GM18870 (cell line): ENCODE measurements at regions not wholly inside any gene's neighbourhood (a gene's known extent, or its start where the extent isn't known, plus 50 kb on each side); places are given as distances from the start of the nearest gene placed in this dataset.

Experiments
- ATAC-seq: cut with Tn5 transposase; IDR thresholded peaks from one replicate; pipeline ENCODE4 v1.9.1; 2021; ENCODE audit warnings: moderate library complexity; ENCODE audit not compliant: unreplicated experiment

DNA sequence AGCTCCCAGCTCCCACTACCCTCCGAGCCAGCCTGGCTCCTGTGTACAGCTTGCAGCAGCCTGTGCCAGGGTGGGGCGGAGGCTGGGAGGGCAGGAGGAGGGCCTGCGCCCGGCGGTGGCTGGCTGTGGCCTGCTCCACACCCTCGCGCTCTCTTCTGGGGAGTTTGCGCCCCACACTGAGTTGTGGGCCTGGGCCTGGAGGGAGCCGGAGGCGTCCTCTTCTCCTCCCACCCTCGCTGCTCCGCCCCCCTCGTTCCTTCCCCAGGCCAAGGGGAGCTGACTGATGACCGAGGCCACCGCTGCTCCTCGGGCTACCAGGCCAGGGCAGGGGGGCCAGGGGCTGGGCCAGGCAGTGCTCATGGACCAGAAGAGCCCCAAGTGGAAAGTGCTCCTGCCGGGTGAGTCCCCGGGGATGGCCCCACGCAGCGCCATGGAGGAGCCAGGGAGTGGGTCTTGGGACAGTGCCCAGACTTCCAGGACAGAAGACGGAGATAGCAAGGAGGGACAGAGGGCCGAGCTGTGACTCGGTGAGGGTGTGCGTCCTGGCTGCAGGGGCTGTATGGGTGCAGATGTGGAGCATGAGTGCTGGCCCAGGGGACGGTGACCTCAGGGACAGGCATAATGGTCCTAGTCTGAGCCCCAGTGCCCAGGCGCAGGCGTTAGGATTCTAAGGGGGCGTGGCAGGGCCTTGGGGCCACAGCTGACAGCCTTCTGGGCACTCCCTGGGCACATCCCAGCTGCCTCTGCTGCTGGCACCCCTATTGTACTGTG lies 242.1 kb upstream of the GSE1 start:
- ATAC-seq, result no peak

DNA sequence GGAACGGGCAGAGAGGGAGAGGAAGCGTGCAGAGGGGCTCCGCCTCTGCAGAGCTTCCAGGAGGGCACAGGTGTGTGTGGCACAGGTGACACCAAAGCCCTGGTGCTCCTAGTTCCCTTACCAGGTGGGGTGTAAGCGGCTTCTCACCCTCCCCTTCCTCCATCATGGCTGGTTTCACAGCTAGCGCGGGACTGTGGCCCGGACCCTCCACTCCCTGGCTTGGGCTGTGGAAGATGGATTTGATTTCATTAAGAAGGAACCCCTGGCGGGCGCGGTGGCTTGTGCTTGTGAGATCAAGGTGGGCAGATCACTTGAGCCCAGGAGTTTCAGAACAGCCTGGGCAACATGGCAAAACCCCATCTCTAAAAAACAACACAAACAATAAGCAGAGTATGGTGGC lies 241.2 kb upstream of the GSE1 start:
- ATAC-seq, result no peak

DNA sequence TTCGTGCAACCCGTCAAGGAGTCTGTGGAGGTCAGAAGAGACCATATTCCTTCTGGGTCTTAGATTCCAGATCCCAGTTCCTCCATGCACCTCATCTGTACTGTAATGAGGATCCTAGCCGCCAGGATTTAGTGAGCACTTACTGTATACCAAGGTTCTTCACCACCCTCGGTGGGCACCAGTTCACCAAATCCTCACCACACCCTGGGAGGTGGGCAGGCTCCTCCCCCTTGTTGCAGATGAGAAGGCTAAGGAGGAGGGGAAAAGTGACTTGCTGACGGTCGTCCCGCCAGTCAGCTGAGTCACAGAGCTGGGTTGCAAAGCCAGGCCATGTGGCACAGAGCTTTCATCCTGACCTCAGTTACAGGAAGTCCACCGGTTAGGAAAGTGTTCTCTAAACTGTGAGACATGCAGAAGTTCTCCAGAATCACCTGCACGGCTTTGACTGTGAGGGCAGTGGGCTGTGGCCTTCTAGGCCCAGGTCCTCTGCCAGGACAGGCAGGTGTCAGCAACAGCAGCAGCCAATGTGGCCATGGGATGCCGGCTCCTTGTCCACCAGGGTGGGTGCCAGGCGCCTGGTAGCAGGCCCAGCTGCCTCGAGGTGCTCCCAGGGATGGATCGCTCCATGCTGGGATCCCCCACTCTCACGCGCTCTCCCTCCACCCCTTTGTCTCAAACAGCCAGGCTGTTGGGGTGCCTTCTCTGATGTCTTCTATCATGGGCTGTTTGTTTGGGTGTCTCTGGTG lies 240.3 kb upstream of the GSE1 start:
- ATAC-seq, result no peak

DNA sequence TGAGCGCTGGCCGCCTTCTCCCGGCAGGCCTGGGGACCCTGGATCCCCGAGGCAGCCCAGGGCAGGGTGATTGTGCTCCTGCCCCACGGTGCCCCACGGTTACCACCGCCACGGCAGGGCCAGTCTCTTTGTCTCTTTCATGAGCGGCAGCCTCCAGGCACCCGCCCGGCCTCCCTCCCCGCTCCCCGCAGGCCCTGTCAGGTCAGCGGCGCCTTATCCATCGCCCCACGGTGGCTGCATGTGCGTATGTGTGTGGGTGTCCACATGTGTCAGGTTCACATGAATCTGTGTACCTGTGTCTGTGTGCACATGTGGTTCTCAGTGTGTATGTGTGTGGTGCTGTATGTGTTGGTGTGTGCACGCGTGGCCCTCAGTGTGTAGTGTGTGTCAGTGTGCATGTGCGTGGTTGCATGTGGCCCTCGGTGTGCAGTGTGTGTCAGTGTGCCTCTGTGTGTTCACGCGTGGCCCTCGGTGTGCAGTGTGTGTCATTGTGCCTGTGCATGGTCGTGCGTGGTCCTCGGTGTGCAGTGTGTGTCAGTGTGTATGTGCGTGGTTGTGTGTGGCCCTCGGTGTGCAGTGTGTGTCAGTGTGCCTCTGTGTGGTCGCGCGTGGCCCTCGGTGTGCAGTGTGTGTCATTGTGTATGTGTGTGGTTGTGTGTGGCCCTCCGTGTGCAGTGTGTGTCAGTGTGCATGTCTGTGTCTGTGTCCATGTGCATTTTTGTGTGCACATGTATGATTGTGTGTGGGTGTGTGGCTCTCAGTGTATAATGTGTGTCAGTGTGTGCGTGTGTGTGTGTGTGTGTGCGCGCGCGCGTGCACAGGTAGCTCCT lies 239.2 kb upstream of the GSE1 start:
- ATAC-seq, result no peak

DNA sequence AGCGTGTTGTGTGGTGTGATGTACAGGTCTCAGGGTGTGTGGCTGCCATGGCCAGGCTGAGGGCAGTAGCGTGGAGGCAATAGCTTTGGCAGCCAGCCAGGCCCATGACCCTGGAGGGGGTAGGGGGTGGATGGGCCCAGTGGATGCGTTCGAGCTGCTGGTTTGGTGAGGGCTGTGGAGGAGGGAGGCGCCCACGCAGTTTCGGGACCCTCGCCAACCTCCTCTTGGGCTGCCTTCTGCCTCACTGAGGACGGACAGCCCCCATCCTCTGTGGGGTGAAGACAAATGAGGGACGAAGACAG lies 238.6 kb upstream of the GSE1 start:
- no peak for ATAC-seq

DNA sequence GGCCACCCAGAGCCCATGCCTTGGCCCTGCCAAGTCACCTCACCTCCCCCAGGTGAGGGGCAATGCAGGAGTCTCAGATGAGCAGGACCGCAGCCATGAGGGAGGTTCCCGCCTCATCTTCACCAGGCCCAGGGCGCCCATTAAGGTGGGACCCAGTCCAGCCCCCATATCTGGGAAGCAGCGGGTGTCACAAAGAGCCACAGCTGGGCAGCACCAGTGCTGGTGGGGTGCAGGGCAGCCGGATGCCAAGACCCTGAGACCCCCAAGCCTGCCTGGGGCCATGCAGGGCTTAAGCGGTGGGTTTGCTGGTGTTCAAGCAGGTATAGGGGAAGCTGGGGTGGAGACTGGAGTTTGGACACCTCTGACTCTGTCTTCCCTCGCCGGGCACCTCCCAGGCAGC lies 237.8 kb upstream of the GSE1 start:
- ATAC-seq, result no peak

DNA sequence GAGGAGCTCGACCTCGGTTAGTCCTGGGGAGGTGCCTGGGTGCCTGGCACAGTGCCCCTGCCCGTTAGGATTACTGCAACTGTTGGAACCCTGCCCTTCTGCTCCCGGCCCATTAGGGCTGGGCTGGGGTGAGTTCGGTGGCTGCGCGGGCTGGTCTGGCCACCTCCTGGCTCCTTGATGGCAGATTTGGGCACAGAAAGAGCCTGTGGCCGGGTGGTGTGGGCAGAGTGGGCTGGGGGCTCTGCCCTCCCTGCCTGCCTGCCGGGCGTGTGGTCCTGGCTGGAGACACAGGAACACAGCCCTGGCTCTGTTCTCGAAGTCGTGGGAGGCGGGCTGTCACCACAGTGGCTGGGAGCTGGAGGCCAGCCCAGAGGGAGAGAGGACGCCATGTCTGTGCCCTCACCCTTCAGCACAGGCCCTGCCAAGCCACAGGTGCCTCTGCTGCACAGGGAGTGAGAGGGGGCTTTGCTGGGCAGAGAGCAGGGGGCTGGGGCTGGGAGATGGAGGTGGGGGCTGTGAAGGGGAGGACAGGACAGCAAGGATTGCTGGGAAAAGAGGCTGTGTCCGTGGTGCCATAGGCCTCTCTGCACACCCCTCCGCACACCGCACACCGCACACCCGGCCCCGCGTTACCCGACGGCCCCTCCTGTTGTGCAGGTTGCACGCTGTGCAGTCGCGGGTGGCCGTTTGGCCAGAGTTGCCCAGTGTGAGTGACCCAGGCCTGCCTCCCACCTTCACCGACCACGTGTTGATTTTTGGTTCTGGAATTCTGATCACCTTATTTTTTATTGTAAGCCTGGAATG lies 236.6 kb upstream of the GSE1 start:
- ATAC-seq, result no peak

DNA sequence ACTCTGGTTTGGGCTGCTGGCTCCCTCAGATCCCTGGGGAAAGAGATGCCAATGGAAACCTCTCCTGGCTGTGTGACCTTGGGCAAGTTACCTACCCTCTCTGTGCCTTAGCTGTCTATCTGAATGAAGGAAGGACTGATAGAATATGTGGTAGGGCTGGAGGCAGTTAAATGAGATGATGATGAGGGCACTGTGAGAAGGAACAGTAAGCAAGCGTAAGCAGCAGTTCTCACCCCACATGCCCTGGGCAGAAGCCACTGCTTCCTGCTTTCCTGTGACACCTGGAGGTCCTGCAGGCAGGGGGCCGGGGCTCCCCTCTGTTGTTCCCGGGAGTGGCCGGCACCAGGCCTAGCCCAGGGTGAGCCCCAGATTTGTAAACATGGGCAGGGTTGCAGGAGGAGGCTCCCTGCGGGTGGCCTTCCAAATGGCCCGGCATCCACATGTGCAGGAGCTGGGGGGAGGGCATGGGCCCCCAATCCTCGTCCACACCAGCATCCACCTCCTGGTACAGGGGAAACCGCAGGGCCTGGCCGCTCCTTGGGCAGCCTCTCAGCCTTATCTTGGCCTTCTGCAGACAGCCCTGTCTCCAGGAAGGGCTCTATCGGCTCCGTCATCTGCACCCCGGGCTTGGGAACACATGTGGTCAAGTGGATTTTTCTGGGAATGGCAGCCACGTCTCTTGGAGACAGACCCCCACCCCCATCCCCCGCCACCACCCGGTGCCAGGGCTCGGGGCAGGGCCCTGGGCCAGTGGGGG lies 235.6 kb upstream of the GSE1 start:
- ATAC-seq, result no peak

DNA sequence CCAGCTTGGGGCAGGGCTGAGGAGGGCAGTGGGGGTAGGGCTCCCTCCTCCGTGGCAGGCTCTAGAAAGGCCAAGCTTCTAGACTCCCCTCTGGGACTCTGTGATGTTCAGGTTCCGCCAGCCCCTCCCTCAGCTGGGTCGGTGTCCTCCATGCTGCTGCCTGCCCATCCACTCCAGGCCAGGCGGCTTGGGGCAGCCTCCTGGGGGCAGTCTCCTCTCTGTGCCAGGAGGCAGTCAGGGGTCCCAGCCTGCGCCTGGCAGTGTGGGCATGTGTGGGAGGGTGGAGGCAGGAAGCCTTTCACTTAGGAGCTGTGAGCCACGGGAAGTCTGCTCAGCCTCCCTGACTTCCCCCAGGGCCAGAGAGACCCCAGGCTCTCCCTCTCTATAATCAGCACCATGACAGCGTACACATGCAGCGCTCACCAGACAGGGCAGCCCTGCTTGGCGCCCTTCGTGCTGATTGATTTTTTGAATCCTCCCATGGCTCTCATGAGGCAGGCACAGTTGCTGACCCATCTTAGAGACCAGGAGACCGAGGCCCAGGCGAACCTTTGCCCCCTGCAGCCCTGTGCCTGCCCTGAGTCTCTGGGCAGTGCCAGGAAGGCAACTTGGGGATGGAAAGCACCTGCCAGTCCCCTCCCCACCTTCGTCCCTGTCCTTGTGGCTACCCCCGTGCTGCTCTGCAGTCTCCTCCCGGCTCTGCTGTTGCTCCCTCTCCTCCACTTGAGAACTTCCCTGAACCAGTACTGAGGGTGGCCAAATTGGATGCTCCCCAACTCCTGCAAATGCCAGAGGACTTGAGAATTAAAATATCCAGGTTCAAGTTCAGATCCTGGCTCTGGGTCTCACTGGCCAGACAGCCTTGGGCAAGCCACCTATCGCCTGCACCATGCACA lies 234.7 kb upstream of the GSE1 start:
- ATAC-seq, result no peak

DNA sequence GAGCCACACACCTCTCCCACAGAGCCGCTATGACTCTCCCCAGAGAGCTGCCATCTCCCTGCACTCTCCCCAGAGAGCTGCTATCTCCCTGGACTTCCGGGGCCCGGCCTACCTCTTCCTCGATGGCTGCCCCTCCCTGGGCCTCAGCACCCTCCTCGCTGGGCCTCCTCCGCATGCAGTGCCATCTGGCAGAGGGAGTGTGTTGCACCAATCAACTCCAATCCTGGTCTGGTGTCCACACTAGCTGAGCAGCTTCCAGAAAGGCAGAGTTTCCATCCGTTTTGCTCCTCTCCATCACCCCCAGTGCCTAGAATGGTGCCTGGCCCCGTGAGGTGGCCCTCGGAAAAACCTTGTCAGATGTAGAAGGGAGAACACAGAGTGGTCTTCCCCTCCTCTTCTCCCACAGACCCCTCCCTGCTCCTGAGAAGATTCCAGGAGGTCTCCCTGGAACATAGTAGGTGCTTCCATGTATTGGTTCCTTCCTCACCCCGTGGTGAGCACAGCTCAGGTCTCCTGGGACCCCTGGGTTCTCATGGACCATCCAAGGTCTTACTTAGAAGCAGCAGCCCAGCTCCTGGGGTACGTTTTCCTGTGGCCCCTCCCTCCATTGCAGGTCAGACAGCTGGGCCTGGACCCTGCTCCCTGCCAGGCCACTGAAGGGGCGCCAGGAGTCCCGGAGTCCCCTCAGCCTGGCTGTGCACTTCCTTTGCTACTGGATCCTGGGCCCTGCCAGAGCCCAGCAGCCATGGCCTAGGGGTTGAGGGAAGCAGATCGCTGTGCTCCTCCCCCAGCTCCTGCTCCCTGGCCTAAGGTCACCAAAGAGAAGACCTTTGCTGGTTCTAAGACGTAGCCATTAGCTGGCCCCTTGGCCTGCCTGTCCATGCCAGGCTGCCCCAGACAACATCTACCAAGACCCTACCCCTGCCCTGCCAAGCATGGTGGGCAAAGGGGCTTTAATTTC lies 233.8 kb upstream of the GSE1 start:
- no peak for ATAC-seq

DNA sequence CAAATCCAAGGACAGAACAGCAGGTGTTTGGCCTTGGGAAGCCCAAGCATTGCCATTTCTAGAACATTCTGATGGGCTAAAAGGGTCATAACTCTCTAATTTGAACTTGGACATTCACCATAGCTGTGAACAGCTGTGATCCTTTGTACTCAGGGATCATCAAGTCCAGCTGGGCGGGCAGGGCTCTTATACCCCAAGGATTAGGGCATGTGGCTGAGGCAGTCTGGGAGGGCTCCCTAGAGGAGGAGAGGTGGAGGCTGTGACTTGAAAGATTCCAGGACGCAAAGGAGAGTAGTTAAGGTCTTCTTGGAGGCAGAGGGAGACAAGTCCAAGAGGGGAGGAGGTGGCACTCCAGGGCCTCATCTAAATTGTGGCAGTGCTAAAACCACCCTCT lies 233.1 kb upstream of the GSE1 start:
- no peak for ATAC-seq

DNA sequence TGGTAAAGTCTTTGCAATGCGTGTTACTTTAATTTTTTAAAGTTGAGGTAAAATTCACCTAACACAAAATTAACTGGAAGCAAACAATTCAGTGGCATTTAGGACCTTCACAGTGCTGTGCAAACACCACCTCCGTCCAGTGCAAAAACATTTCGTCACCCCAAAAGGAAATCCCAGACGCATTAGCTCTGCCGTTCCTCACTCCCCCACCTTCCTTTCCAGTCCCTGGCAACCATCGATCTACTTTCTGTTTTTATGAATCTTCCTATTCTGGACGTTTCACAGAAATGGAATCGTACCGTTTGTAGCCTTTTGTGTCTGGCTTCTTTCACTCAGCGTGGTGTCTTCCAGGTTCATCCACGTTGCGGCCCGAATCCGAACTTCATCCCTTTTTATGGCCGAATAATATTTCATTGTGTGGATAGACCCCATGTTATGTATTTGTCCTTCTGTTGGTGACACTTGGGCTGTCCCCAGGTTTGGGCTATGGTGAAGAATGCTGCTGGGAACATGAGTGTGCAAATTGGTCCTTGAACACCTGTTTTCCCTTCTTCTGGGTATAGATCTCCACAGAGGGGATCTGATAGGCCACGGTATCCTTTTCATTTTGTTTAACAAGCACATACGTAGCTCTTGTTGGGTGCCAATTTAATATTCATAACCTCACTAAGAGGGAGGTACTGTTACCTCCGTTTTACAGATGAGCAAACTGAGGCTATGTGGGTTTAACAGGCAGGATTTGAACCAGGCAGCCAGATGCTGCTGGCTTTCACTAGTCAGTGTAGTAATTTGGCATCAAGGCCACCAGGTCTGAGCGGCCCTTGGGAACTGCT lies 232.0 kb upstream of the GSE1 start:
- no peak for ATAC-seq

DNA sequence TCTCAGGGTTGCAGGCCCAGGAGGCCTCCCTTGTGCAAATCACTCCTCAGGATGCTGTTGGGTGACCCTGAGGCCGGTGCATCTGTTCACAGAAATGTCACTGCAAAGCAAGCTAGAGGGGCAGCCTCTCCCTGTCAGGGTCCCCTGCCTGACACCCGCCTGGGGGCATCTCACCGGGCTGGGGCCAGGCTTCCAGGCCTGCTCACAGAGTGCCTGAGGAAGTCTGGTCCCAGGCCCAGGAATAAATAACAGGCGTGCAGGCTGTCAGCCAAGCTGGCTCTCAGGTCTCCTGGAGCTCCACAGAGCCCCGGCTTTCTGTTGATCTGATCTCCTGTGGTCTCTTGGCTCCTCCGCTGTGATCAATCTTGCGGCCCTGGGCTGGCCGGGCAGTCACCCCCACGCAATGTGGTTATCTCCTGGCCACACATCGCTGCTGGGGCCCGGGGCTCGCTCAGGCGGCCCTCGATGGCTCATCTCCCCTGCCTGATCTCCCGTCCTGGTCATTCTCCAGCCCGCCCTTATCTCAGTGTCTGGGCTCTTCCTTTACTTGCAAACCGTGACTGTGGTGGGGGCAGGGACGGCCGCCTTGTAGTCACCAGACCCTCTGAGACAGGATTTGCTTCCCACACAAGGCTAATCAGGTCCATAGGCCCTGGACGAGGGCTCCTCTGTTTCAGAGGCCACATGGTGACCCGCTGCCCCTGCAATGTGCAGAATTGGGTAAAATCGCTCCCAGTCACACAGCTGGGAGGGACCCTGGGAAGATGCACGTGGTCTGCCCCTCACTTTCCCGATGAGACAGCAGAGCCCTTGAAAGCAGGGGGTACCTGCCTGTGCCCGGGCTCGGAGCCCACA lies 231.2 kb upstream of the GSE1 start:
- no peak for ATAC-seq

DNA sequence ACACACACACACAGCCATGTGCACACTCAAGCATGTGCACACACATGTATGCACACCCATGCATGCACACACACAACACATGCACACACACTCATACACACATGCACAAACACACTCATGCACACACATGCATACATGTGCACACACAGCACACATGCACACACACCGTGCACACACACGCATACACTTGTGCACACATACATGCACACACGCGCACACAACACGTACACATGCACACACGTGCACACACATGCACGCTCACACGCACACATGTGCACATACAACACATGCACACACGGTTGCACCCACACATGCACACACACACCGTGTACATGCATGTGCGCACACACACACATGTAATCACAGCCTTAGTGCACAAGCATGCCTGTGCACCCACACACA lies 230.4 kb upstream of the GSE1 start:
- ATAC-seq, result no peak

DNA sequence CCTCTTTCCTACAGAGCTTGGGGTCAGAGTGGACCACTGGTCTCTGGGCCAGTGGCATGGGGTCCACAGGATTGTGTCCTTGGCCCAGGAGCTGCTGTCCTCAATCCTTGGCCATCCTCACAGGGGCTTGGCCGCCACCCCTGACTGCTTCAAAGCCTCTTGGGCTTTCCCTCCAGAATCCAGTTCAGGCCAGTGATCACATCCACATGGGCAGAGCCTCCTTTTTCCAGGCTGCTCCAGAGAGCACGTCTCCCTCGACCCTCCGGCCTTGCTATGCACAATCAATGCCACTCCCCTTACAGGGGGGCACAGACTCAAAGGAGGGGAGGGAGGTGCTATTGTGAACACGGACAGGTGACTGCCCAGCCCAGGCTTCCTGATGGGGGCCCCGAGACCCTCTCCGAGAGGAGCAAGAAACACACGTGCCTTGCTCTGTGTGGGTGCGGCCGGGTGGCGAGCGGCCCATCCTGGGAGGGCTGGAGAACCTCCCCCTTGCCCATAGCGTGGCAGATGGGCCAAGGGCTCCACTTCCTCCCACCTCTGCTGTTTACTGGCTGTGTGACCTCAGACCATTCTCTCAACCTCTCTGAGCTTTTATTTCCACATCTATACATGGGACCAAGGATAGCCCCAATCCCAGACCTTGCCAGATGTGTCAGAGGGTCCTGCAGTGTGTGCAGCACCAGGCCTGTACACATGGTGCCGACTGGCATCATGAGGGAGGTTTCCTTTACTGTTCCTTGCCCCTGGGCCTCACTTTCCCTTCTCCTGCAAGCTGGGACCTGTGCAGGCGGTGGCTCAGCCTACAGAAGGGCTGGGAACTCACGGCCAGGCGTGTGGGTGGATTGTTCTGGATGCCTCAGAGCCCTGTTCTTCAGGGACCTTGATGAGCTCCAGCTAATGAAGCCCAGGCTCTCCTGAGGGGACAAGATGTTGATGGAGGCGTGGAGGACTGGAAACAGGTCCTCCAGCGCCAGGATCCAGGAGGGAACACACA lies 229.0 kb upstream of the GSE1 start:
- ATAC-seq, result no peak
